Right lobe of liver (tissue), 4 donors: ENCODE measurements at regions not wholly inside any gene's neighbourhood (a gene's known extent, or its start where the extent isn't known, plus 50 kb on each side); places are given as distances from the start of the nearest gene placed in this dataset.

Experiments used
- CTCF ChIP-seq, 4 donors: fragments of 200-600 bp in 3 of 4; fragments of 450-650 bp in 1 of 4; IDR thresholded peaks; one replicate each; pipeline versions ENCODE4 v1.5.1 to v1.8.0; 2016 to 2022; ENCODE audit warnings: antibody characterized with exemption in 4 of 4, mild to moderate bottlenecking in 2 of 4
- POLR2A ChIP-seq: fragments of 450-650 bp; IDR thresholded peaks from one replicate; pipeline ENCODE4 v1.6.1; 2017; ENCODE audit warnings: antibody characterized with exemption, mild to moderate bottlenecking
- donor health status: DM: no; HTN: no; CAD: no.
- donor health status: DM: no; HTN: no; CAD: no.
- donor health status: DM: no; HTN: yes; CAD: no.

GRCh38 chr7:156261581-156261980, 379.0 kb upstream of the RNF32 start:
- TF ChIP-seq CTCF (IDR thresholded peaks at IDR 0.05) (no peak), POLR2A (no peak)
